ENCODE measurements at regions not wholly inside any gene's neighbourhood (a gene's known extent, or its start where the extent isn't known, plus 50 kb on each side); places are given as distances from the start of the nearest gene placed in this dataset.
"Not testable (repeated sequence)": the region's sequence is repeated elsewhere in the genome, so short reads cannot be mapped to it uniquely, and the experiment has no call there.

GRCh38 chr22:25281675-25282345, 62.4 kb downstream of the CRYBB2 start:
- DNase-seq = no peak

DNA sequence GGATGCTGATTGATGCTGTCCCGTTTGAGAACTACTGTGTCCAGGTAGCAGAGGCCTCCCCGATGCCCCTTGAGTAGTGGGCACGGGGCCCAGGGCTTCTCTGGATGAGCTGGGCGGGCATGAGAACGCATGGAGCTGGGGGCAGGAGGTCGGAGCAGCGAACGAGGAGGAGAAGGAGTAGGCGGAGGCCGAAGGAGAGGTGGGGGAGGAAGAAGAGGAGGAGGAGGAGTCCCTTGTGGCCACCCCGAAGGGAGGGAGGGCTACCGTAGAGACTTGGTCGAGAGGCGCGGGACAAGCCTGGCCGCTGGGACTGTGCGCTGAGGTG, 62.9 kb downstream of the CRYBB2 start:
- no peak for DNase-seq

DNA sequence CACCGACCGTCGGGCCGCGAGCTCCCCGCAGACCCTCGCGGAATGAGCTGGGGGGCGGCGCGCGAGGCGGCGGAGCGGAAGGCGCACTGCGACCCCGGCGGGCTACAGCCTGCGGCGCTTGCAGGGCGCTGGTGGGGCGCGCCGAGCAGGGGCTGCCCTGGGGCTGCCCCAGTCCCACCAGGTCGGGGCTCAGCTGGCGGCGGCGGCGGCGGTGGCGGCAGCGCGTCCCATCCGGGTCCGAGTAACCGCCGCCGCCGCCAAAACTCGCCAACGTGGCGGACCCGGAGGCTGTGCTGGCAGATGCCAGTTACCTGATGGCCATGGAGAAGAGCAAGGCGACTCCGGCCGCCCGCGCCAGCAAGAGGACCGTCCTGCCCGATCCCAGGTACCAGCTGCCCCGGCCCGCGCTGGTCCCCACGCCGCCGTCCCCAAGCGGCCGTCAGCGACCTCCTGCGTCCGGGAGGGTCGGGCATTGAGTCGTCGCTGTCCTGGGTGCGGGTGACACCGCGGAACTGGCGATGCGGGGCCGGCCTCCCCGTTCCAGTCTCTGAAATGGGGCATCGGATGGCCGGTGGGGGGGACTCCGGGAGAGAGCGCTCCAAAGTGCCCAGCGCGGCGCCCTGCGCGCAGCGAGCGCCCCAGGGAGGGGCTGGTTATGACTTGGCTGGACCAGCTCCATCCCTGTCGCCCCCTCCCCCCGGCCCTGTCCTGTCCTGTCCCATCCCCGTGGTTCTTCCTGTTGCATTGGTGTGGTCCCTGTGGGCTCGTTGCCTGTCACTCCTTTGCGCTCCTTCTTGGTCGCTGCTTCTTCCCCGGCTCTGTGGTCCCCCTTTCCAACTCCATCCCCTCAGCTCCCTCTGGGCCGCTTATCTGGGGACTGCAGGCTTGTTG, 63.5 kb downstream of the CRYBB2 start:
- no peak for DNase-seq

- not testable (repeated sequence) for DNase-seq
Observed at GRCh38 chr22:25288481-25288880, 69.0 kb downstream of the CRYBB2 start.

DNA sequence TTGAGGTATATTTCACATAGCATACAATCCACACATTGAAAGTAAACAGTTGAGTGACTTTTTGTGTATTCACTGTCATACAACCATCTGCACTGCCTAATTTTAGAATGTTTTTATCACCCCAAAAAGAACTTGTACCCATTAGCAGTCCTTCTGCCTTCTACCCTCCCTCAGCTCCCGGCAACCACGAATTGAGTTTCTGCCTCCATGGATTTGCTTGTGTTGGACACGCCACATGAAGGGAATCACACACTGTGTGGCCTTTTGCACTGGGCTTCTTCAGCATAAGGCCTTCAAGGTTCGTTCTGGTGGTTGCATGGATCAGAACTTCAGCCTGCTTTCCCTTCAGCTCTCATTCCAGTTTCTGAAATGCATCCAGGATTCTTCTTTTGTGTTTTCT, 82.5 kb downstream of the CRYBB2 start:
- not testable (repeated sequence) for DNase-seq

DNA sequence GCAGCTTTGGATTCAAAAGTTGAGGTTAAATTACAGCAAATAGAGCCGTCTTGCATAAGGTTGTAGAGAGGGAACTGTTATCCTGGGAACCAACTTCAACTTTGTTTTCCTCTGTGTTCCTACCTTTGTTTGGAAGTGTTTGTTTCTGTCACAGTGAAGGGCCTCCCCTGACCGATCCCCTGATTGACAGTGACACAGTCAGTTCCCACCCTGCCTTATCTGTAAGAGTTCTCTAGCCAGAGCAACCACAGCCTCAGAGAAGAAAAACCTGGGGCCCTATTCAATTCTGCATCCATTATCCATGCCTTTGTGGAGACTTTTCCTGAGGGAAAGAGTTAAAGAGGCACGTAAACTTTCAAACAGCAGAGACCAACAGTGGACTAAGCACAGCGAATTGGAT, 90.1 kb downstream of the CRYBB2 start:
- DNase-seq = not testable (repeated sequence)

DNA sequence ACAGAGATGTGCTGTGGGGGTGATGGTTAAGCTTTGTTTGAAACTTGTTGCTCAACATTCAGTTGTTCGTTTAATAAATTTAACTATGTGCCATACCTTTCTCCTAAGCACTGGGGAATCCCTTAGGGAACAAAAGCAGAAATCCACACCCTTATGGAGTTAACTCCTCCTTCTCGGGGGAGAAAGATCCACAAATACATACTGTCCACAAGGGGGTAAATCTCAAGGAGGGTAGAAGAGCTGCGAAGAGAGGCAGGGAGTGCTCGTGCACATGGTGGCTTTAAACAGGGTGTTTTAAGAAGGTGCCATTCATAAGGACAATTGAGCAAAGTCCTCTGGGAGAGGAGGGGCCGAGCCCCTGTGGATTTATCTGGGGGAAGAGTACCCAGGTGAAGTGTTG, 92.5 kb downstream of the CRYBB2 start:
- DNase-seq = not testable (repeated sequence)

DNA sequence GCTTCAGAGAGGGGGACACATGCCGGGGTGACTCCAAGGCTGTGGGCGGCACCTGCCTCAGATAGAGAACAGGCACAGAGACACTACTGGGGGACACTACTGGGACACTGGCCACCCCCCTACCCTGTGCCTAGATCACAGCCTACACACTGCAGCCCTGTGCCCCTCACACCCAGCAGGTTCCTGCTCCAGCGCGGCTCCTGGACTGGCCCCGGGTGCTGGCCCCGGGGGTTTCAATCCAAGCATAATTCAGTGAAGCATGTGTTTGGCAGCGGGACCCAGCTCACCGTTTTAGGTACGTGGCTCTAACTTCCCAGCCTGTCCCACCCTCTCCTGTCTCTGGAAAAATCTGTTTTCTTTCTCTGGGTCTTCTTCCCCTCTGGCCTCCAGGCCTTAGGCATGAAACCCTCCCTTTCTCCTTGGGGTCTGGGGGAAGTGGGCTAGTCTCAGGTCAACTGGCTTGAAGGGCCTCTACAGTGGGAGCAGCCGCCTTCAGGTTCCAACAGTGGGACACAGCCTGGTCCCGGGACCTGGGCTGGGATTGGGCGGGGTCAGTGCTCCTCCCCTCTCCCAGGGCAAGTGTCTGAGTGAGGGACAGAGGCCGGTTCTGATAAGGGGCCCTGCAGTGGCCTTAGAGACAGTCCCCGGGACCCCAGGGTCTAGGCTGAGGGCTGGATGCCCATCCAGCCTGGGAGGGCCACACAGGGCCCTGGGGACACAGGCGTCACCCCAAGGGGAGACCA, 98.8 kb downstream of the CRYBB2 start:
- no peak for DNase-seq

DNA sequence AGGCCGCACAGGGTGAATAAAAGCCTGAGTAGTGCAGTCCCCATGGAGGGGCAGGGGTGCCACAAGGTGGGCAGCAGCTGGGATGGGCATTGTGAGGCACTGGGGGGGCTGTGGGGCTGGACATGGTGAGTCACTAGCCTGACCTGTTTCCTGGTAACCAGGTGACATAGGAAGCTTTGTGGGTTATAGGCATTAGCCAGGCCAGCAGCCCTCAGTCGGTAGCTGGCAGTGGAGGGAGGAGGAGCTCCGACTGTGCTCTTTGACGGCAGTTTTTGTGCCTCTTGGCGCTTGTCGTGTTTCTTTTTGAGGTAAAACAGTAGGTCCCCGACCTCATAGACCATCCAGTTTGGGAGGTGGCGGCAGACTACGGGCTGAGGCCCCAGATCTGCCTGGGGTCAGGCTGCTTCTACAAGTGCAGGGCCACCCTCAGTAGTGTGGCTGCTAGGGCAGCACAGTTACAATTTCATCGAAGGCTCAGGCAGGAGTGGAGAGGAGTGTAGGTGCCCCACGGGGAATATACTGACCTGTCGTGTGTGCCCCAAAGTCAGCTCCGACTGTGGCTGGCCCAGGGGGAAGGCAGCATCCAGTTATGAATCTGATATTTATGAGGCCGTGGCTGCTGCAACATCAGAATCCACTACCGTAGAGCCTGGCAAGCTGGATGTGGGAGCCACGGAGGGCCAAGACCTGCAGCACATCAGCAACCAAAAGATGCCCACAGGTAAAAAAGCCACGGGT, 107.7 kb downstream of the CRYBB2 start:
- no peak for DNase-seq

DNA sequence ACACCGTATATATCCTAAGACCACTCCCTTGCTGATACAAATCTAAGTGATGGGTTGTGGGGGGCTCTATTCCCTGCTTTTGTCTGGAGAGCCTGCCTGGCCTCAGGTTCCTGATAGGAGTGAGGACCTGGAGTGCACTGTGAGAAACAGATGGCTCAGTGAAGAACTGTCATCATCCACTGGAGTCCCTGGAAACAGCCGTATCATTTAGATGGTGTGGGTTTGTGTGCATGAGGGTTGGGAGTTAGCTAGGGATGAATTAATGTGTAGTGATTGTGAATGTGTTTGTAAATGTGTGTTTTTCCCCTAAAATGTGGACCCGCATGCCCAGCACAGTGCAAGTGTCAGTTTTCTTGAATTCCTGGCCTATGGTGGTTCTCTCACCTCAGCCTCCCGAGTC, 111.6 kb downstream of the CRYBB2 start:
- no peak for DNase-seq

DNA sequence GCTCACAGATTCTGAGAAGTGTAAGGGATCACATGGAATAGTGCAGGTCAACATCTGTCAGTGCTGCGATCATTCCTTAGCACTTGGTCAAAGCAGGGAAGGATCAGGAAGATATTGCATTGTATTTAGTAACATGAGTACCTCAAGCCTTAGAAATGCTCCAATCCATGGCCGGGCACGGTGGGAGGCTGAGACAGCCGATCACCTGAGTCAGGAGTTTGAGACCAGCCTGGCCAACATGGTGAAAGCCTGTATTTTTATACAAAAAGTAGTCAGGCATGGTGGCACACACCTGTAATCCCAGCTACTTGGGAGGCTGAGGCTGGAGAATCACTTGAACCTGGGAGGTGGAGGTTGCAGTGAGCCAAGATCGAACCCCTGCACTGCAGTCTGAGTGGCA, 112.5 kb downstream of the CRYBB2 start:
- not testable (repeated sequence) for DNase-seq

GRCh38 chr22:25332386-25332785, 112.9 kb downstream of the CRYBB2 start:
- no peak for DNase-seq

DNA sequence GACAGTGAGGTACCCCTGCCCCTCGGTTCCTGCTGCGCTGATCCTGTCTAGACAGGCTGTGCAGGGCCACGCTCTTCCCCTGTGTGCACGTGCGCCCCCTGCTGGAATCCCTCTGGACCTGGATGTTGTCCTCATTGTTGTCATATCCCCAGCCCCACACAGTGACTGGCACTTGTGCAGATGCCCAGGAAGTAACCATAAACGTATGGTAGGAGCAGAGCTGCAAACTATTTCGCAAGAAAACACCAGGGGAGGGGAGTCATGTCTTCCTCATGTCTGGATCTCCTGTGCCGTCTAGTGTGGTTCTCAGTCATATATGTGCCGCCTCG, 114.7 kb downstream of the CRYBB2 start:
- no peak for DNase-seq

GRCh38 chr22:25334631-25335030, 115.2 kb downstream of the CRYBB2 start:
- not testable (repeated sequence) for DNase-seq

- not testable (repeated sequence) for DNase-seq
Observed at GRCh38 chr22:25335276-25335675, 115.8 kb downstream of the CRYBB2 start.

DNA sequence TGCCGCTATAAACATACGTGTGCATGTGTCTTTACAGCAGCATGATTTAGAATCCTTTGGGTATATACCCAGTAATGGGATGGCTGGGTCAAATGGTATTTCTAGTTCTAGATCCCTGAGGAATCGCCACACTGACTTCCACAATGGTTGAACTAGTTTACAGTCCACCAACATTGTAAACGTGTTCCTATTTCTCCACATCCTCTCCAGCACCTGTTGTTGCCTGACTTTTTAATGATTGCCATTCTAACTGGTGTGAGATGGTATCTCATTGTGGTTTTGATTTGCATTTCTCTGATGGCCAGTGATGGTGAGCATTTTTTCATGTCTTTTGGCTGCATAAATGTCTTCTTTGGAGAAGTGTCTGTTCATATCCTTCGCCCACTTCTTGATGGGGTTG, 121.1 kb downstream of the CRYBB2 start:
- not testable (repeated sequence) for DNase-seq

DNA sequence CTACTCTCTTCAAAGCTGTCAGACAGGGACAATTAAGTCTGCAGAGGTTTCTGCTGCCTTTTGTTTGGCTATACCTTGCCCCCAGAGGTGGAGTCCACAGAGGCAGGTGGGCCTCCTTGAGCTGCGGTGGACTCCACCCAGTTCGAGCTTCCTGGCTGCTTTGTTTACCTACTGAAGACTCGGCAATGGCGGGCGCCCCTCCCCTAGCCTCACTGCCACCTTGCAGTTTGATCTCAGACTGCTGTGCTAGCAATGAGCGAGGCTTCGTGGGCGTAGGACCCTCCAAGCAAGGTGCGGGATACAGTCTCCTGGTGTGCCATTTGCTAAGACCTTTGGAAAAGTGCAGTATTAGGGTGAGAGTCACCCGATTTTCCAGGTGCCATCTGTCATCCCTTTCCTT, 124.9 kb downstream of the CRYBB2 start:
- not testable (repeated sequence) for DNase-seq

DNA sequence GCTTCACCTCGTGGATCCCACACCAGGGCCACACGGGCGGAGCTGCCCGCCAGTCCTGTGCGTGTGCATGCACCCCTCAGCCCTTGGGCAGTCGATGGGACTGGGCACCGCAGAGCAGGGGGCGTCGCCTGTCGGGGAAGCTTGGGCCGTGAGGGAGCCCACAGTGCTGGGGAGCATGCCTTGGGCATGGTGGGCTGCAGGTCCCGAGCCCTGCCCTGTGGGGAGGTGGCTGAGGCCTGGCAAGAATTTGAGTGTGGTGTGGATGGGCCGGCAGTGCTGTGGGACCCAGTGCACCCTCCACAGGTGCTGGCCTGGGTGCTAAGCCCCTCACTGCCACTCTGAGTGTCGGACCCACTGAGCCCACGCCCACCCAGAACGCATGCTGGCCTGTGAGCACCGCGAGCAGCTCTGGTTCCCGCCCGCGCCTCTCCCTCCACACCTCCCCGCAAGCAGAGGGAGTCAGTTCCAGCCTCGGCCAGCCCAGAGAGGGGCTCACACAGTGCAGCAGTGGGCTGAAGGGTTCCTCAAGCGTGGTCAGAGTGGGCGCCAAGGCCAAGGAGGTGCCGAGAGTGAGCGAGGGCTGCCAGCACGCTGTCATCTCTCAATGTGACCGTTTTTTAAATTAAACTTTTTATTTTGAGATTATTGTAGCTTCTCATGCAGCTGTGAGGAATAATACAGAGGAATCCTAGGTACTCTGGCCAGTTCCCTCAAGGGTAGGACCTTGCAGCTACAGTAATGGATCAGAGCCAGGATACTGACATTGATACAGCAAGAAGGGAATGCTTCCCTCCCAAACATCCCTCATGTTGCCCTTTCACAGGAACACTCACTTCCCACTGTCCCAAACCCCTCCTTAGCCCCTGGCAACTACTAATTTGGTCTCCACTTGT, 127.7 kb downstream of the CRYBB2 start:
- DNase-seq = no peak

- no peak for DNase-seq
Observed at GRCh38 chr22:25347752-25348102, 128.3 kb downstream of the CRYBB2 start.

GRCh38 chr22:25348391-25348790, 129.0 kb downstream of the CRYBB2 start:
- DNase-seq = no peak

- DNase-seq = not testable (repeated sequence)
Observed at GRCh38 chr22:25348996-25349395, 129.6 kb downstream of the CRYBB2 start.

GRCh38 chr22:25350551-25350971, 131.1 kb downstream of the CRYBB2 start:
- no peak for DNase-seq
